ENCODE measurements at regions not wholly inside any gene's neighbourhood (a gene's known extent, or its start where the extent isn't known, plus 50 kb on each side); places are given as distances from the start of the nearest gene placed in this dataset.
"Not testable (repeated sequence)": the region's sequence is repeated elsewhere in the genome, so short reads cannot be mapped to it uniquely, and the experiment has no call there.

GRCh38 chr18:59848002-59848401, 51.8 kb upstream of the PMAIP1 start:
- no peak for DNase-seq

- DNase-seq: not testable (repeated sequence)
Observed at GRCh38 chr18:59847491-59847846, 52.3 kb upstream of the PMAIP1 start.

- DNase-seq: no peak
Observed at GRCh38 chr18:59846814-59847490, 52.8 kb upstream of the PMAIP1 start.

GRCh38 chr18:59842947-59843346, 56.8 kb upstream of the PMAIP1 start:
- DNase-seq: no peak

- DNase-seq: no peak
Observed at GRCh38 chr18:59839931-59840685, 59.7 kb upstream of the PMAIP1 start.

- no peak for DNase-seq
Observed at GRCh38 chr18:59839246-59839645, 60.5 kb upstream of the PMAIP1 start.

- peak; percentile 42 for DNase-seq
Observed at GRCh38 chr18:59837586-59837985, 62.2 kb upstream of the PMAIP1 start.

- DNase-seq: no peak
Observed at GRCh38 chr18:59835605-59836379, 64.0 kb upstream of the PMAIP1 start.

GRCh38 chr18:59834267-59834666, 65.5 kb upstream of the PMAIP1 start:
- DNase-seq: no peak

- DNase-seq: no peak
Observed at GRCh38 chr18:59833785-59834184, 66.0 kb upstream of the PMAIP1 start.

GRCh38 chr18:59823596-59824195, 76.1 kb upstream of the PMAIP1 start:
- DNase-seq: peak; percentile 61

- no peak for DNase-seq
Observed at GRCh38 chr18:59822612-59823550, 76.9 kb upstream of the PMAIP1 start.

GRCh38 chr18:59821983-59822382, 77.8 kb upstream of the PMAIP1 start:
- no peak for DNase-seq

GRCh38 chr18:59820663-59821062, 79.1 kb upstream of the PMAIP1 start:
- no peak for DNase-seq

GRCh38 chr18:59818769-59819168, 81.0 kb upstream of the PMAIP1 start:
- DNase-seq: no peak

GRCh38 chr18:59814891-59815290, 84.9 kb upstream of the PMAIP1 start:
- DNase-seq: no peak

GRCh38 chr18:59813942-59814341, 85.9 kb upstream of the PMAIP1 start:
- no peak for DNase-seq

- no peak for DNase-seq
Observed at GRCh38 chr18:59810735-59811520, 88.9 kb upstream of the PMAIP1 start.

GRCh38 chr18:59810183-59810582, 89.6 kb upstream of the PMAIP1 start:
- DNase-seq: no peak

GRCh38 chr18:59802031-59802430, 97.8 kb upstream of the PMAIP1 start:
- no peak for DNase-seq

- no peak for DNase-seq
Observed at GRCh38 chr18:59801576-59801975, 98.2 kb upstream of the PMAIP1 start.

All from DMS153 (cell line).